HG02588 (cell line): ENCODE measurements at regions not wholly inside any gene's neighbourhood (a gene's known extent, or its start where the extent isn't known, plus 50 kb on each side); places are given as distances from the start of the nearest gene placed in this dataset.
A peak's percentile ranks its signal among the peaks of the same experiment; 100 is the strongest.

Source experiments
- ATAC-seq: cut with Tn5 transposase; IDR thresholded peaks from one replicate; pipeline ENCODE4 v1.9.1; 2021; ENCODE audit warnings: mild to moderate bottlenecking, moderate library complexity; ENCODE audit not compliant: unreplicated experiment

GRCh38 chr10:55280696-55281095, 479.7 kb upstream of the PCDH15 start:
- ATAC-seq: no peak

GRCh38 chr10:55277549-55277948, 476.5 kb upstream of the PCDH15 start:
- no peak for ATAC-seq

GRCh38 chr10:55274367-55274766, 473.3 kb upstream of the PCDH15 start:
- ATAC-seq: no peak

- no peak for ATAC-seq
Observed at GRCh38 chr10:55273946-55274345, 472.9 kb upstream of the PCDH15 start.

- no peak for ATAC-seq
Observed at GRCh38 chr10:55272886-55273285, 471.9 kb upstream of the PCDH15 start.

GRCh38 chr10:55266797-55267196, 465.8 kb upstream of the PCDH15 start:
- no peak for ATAC-seq

- no peak for ATAC-seq
Observed at GRCh38 chr10:55263327-55263726, 462.3 kb upstream of the PCDH15 start.

GRCh38 chr10:55242544-55242943, 441.5 kb upstream of the PCDH15 start:
- ATAC-seq: no peak

GRCh38 chr10:55237462-55237861, 436.4 kb upstream of the PCDH15 start:
- no peak for ATAC-seq

GRCh38 chr10:55233505-55233904, 432.5 kb upstream of the PCDH15 start:
- peak; percentile 85 for ATAC-seq

GRCh38 chr10:55233090-55233489, 432.1 kb upstream of the PCDH15 start:
- ATAC-seq: no peak

- ATAC-seq: no peak
Observed at GRCh38 chr10:55232553-55232952, 431.5 kb upstream of the PCDH15 start.

GRCh38 chr10:55227967-55228366, 426.9 kb upstream of the PCDH15 start:
- ATAC-seq: no peak

- ATAC-seq: peak; percentile 44
Observed at GRCh38 chr10:55224007-55224781, 423.2 kb upstream of the PCDH15 start.

GRCh38 chr10:55223352-55223751, 422.3 kb upstream of the PCDH15 start:
- ATAC-seq: no peak

GRCh38 chr10:55220975-55221374, 419.9 kb upstream of the PCDH15 start:
- no peak for ATAC-seq

GRCh38 chr10:55215699-55216098, 414.7 kb upstream of the PCDH15 start:
- ATAC-seq: no peak

- no peak for ATAC-seq
Observed at GRCh38 chr10:55214608-55215007, 413.6 kb upstream of the PCDH15 start.

GRCh38 chr10:55212051-55212450, 411.0 kb upstream of the PCDH15 start:
- ATAC-seq: no peak

GRCh38 chr10:55203874-55204273, 402.8 kb upstream of the PCDH15 start:
- ATAC-seq: no peak

- ATAC-seq: no peak
Observed at GRCh38 chr10:55203319-55203718, 402.3 kb upstream of the PCDH15 start.

GRCh38 chr10:55200020-55200419, 399.0 kb upstream of the PCDH15 start:
- no peak for ATAC-seq

- no peak for ATAC-seq
Observed at GRCh38 chr10:55191236-55191860, 390.3 kb upstream of the PCDH15 start.
